SK-N-MC (cell line): ENCODE measurements at regions not wholly inside any gene's neighbourhood (a gene's known extent, or its start where the extent isn't known, plus 50 kb on each side); places are given as distances from the start of the nearest gene placed in this dataset.
"Not testable (repeated sequence)": the region's sequence is repeated elsewhere in the genome, so short reads cannot be mapped to it uniquely, and the experiment has no call there.

Source experiments
- EZH2 ChIP-seq: fragments of 200-600 bp; sonication (generic); IDR thresholded peaks from one replicate; pipeline ENCODE4 v1.6.1; 2017; ENCODE audit warnings: antibody characterized with exemption
- FOXP2 ChIP-seq: optimal IDR thresholded peaks from 2 replicates; pipeline ENCODE3; 2011; ENCODE audit warnings: mild to moderate bottlenecking, moderate library complexity; ENCODE audit not compliant: insufficient read depth; ENCODE audit errors: extremely low read length, control extremely low read depth
- POLR2AphosphoS5 ChIP-seq: IDR thresholded peaks from 2 replicates; pipeline ENCODE4 v1.6.1; 2012; ENCODE audit warnings: mild to moderate bottlenecking, low read depth, low read length, borderline replicate concordance

DNA sequence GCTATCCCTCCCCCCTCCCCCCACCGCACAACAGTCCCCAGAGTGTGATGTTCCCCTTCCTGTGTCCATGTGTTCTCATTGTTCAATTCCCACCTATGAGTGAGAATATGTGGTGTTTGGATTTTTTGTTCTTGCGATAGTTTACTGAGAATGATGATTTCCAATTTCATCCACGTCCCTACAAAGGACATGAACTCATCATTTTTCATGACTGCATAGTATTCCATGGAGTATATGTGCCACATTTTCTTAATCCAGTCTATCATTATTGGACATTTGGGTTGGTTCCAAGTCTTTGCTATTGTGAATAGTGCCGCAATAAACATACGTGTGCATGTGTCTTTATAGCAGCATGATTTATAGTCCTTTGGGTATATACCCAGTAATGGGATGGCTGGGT lies 342.0 kb upstream of the KIAA1217 start:
- not testable (repeated sequence) for TF ChIP-seq EZH2, POLR2AphosphoS5, FOXP2
